Body of pancreas (tissue), 4 donors: ENCODE measurements at regions not wholly inside any gene's neighbourhood (a gene's known extent, or its start where the extent isn't known, plus 50 kb on each side); places are given as distances from the start of the nearest gene placed in this dataset.

Experiments
- POLR2A ChIP-seq, 3 donors: fragments of 450-650 bp; IDR thresholded peaks; one replicate each; pipeline ENCODE4 v1.6.1; 2016; ENCODE audit warnings: antibody characterized with exemption in 3 of 3, mild to moderate bottlenecking in 2 of 3
- TF ChIP-seq, protein P1 (sequence below), 7 experiments: fragments of 450-650 bp in 4 of 7; fragments of 200-600 bp in 3 of 7; sonication (generic) in 3 of 7; IDR thresholded peaks; one replicate each; pipeline ENCODE4 v1.5.1; 2016 to 2019; ENCODE audit warnings: antibody characterized with exemption in 7 of 7

DNA sequence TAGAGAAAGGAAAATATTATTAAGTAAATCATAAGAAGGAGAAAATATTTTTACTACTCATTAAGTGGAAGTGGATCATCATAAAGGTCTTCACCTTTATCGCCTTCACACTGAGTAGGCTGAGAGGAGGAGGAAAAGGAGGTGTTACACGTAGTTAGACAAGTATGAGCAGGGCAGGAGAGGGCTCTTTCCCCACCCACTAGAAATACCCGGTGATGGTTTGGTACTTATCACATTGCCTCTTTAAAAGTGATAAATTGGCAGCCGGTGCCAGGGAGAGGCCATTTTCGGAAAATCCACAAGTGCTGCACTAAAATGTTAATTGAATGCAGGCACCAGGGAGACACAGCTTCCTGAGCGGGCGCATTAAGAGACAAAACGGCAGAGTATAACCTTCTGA, 598.7 kb upstream of the SOX11 start:
- TF ChIP-seq, protein P1, sequence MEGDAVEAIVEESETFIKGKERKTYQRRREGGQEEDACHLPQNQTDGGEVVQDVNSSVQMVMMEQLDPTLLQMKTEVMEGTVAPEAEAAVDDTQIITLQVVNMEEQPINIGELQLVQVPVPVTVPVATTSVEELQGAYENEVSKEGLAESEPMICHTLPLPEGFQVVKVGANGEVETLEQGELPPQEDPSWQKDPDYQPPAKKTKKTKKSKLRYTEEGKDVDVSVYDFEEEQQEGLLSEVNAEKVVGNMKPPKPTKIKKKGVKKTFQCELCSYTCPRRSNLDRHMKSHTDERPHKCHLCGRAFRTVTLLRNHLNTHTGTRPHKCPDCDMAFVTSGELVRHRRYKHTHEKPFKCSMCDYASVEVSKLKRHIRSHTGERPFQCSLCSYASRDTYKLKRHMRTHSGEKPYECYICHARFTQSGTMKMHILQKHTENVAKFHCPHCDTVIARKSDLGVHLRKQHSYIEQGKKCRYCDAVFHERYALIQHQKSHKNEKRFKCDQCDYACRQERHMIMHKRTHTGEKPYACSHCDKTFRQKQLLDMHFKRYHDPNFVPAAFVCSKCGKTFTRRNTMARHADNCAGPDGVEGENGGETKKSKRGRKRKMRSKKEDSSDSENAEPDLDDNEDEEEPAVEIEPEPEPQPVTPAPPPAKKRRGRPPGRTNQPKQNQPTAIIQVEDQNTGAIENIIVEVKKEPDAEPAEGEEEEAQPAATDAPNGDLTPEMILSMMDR (IDR thresholded peaks at IDR 0.05): no peak
- TF ChIP-seq POLR2A (IDR thresholded peaks at IDR 0.05): no peak
